ENCODE measurements at regions not wholly inside any gene's neighbourhood (a gene's known extent, or its start where the extent isn't known, plus 50 kb on each side); places are given as distances from the start of the nearest gene placed in this dataset.

DNA sequence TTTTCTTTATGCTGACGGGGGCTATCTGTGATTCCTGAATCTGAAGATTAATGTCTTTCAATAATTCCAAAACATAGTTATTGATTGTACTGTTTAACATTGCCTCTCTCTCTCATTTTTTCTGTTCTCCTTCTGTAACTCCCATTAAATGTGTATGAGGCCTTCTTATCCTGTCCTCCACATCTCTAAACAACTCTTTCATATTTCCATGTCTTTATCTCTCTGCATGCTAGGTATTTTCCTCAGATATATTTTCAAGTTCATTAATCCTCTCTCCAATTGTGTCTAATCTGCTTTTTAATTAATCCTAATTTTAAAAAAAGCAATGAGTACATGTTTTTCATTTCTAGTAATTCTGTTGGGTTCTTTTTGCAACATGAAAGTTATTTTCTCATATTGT, 173.2 kb downstream of the TLE3 start:
- DNase-seq (ENCODE audit: low spot score) (no peak), ATAC-seq (no peak)
- Mint-ChIP-seq H3K4me1 (peaks cover 30% of the 10 kb centered on the region), H3K36me3 (peaks cover 16% of the 10 kb centered on the region), H3K4me3 (no peak overlapping the region), H3K9me3 (peaks cover 53% of the 10 kb centered on the region), H3K27me3 (ENCODE audit: low read depth) (peaks cover 4% of the 10 kb centered on the region; the same call in 1 of the 2 replicates), H3K27ac (no peak overlapping the region)
- POLR2A ChIA-PET: no interaction called here
- TF ChIP-seq HMGA2 (CRISPR knock-in tag; IDR thresholded peaks at IDR 0.05): no peak
- TF ChIP-seq, protein P1, sequence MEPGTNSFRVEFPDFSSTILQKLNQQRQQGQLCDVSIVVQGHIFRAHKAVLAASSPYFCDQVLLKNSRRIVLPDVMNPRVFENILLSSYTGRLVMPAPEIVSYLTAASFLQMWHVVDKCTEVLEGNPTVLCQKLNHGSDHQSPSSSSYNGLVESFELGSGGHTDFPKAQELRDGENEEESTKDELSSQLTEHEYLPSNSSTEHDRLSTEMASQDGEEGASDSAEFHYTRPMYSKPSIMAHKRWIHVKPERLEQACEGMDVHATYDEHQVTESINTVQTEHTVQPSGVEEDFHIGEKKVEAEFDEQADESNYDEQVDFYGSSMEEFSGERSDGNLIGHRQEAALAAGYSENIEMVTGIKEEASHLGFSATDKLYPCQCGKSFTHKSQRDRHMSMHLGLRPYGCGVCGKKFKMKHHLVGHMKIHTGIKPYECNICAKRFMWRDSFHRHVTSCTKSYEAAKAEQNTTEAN (CRISPR knock-in tag; IDR thresholded peaks at IDR 0.05): no peak
- no peak for TF ChIP-seq JUN (CRISPR knock-in tag; IDR thresholded peaks at IDR 0.05)
- no peak for TF ChIP-seq RORB (CRISPR knock-in tag; IDR thresholded peaks at IDR 0.05)
- CTCF ChIA-PET: no interaction called here

DNA sequence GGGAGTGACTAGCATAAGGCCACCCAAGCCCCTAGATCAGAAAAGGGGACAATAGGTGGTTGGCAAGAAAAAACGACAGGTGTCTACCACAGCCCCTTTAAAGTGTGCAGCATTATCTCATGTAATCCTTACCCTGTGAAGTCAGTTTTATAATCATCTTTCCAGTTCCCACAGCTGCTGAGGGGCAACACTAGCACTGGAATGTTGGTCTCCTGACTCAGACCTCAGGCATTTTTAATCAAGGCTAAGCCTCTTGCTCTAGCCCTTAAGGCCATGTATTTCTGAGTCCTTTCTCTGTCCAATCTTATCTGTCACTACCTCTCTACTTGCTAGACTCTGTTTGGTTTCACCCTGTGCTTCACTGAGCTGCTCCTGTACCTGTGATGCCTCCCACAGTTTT, 171.7 kb downstream of the TLE3 start:
- Mint-ChIP-seq H3K36me3 (peaks cover 20% of the 10 kb centered on the region), H3K27me3 (ENCODE audit: low read depth) (peaks cover 4% of the 10 kb centered on the region; the same call in 1 of the 2 replicates), H3K4me1 (peaks cover 16% of the 10 kb centered on the region), H3K9me3 (peaks cover 59% of the 10 kb centered on the region), H3K27ac (no peak overlapping the region), H3K4me3 (no peak overlapping the region)
- TF ChIP-seq, protein P1 (CRISPR knock-in tag; IDR thresholded peaks at IDR 0.05): no peak
- TF ChIP-seq ZNF317 (CRISPR knock-in tag; IDR thresholded peaks at IDR 0.05; ENCODE audit: borderline replicate concordance, low read depth) (no peak), ZNF138 (CRISPR knock-in tag; conservative IDR thresholded peaks at IDR 0.05) (no peak), IRF2 (CRISPR knock-in tag; IDR thresholded peaks at IDR 0.05; ENCODE audit: borderline replicate concordance, low read depth) (no peak), EMX1 (CRISPR knock-in tag; IDR thresholded peaks at IDR 0.05) (no peak), NR2C2 (CRISPR knock-in tag; IDR thresholded peaks at IDR 0.05) (no peak), ZNF219 (CRISPR knock-in tag; IDR thresholded peaks at IDR 0.05; ENCODE audit: borderline replicate concordance) (no peak), GABPB1 (CRISPR knock-in tag; IDR thresholded peaks at IDR 0.05) (no peak), ZNF671 (CRISPR knock-in tag; IDR thresholded peaks at IDR 0.05) (no peak)
- TF ChIP-seq, protein P2, sequence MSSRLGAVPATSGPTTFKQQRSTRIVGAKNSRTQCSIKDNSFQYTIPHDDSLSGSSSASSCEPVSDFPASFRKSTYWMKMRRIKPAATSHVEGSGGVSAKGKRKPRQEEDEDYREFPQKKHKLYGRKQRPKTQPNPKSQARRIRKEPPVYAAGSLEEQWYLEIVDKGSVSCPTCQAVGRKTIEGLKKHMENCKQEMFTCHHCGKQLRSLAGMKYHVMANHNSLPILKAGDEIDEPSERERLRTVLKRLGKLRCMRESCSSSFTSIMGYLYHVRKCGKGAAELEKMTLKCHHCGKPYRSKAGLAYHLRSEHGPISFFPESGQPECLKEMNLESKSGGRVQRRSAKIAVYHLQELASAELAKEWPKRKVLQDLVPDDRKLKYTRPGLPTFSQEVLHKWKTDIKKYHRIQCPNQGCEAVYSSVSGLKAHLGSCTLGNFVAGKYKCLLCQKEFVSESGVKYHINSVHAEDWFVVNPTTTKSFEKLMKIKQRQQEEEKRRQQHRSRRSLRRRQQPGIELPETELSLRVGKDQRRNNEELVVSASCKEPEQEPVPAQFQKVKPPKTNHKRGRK (CRISPR knock-in tag; IDR thresholded peaks at IDR 0.05; ENCODE audit: borderline replicate concordance): no peak
- TF ChIP-seq, protein P3, sequence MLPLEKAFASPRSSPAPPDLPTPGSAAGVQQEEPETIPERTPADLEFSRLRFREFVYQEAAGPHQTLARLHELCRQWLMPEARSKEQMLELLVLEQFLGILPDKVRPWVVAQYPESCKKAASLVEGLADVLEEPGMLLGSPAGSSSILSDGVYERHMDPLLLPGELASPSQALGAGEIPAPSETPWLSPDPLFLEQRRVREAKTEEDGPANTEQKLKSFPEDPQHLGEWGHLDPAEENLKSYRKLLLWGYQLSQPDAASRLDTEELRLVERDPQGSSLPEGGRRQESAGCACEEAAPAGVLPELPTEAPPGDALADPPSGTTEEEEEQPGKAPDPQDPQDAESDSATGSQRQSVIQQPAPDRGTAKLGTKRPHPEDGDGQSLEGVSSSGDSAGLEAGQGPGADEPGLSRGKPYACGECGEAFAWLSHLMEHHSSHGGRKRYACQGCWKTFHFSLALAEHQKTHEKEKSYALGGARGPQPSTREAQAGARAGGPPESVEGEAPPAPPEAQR (CRISPR knock-in tag; IDR thresholded peaks at IDR 0.05): no peak
- TF ChIP-seq, protein P4, sequence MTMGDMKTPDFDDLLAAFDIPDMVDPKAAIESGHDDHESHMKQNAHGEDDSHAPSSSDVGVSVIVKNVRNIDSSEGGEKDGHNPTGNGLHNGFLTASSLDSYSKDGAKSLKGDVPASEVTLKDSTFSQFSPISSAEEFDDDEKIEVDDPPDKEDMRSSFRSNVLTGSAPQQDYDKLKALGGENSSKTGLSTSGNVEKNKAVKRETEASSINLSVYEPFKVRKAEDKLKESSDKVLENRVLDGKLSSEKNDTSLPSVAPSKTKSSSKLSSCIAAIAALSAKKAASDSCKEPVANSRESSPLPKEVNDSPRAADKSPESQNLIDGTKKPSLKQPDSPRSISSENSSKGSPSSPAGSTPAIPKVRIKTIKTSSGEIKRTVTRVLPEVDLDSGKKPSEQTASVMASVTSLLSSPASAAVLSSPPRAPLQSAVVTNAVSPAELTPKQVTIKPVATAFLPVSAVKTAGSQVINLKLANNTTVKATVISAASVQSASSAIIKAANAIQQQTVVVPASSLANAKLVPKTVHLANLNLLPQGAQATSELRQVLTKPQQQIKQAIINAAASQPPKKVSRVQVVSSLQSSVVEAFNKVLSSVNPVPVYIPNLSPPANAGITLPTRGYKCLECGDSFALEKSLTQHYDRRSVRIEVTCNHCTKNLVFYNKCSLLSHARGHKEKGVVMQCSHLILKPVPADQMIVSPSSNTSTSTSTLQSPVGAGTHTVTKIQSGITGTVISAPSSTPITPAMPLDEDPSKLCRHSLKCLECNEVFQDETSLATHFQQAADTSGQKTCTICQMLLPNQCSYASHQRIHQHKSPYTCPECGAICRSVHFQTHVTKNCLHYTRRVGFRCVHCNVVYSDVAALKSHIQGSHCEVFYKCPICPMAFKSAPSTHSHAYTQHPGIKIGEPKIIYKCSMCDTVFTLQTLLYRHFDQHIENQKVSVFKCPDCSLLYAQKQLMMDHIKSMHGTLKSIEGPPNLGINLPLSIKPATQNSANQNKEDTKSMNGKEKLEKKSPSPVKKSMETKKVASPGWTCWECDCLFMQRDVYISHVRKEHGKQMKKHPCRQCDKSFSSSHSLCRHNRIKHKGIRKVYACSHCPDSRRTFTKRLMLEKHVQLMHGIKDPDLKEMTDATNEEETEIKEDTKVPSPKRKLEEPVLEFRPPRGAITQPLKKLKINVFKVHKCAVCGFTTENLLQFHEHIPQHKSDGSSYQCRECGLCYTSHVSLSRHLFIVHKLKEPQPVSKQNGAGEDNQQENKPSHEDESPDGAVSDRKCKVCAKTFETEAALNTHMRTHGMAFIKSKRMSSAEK (CRISPR knock-in tag; IDR thresholded peaks at IDR 0.05; ENCODE audit: borderline replicate concordance): no peak
- TF ChIP-seq, protein P5, sequence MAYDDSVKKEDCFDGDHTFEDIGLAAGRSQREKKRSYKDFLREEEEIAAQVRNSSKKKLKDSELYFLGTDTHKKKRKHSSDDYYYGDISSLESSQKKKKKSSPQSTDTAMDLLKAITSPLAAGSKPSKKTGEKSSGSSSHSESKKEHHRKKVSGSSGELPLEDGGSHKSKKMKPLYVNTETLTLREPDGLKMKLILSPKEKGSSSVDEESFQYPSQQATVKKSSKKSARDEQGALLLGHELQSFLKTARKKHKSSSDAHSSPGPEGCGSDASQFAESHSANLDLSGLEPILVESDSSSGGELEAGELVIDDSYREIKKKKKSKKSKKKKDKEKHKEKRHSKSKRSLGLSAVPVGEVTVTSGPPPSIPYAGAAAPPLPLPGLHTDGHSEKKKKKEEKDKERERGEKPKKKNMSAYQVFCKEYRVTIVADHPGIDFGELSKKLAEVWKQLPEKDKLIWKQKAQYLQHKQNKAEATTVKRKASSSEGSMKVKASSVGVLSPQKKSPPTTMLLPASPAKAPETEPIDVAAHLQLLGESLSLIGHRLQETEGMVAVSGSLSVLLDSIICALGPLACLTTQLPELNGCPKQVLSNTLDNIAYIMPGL (CRISPR knock-in tag; IDR thresholded peaks at IDR 0.05): no peak
- TF ChIP-seq, protein P6, sequence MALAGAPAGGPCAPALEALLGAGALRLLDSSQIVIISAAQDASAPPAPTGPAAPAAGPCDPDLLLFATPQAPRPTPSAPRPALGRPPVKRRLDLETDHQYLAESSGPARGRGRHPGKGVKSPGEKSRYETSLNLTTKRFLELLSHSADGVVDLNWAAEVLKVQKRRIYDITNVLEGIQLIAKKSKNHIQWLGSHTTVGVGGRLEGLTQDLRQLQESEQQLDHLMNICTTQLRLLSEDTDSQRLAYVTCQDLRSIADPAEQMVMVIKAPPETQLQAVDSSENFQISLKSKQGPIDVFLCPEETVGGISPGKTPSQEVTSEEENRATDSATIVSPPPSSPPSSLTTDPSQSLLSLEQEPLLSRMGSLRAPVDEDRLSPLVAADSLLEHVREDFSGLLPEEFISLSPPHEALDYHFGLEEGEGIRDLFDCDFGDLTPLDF (CRISPR knock-in tag; IDR thresholded peaks at IDR 0.05): no peak
- ATAC-seq (no peak), DNase-seq (ENCODE audit: low spot score) (no peak)
- ChIA-PET POLR2A (interaction anchor here (0.5 kb wide), 1 partner anchor 66 kb away, joined by 3 read pairs; no protein-coding TSS in a partner anchor), CTCF (no interaction called here)

All from WTC11 (cell line).